ENCODE measurements at regions not wholly inside any gene's neighbourhood (a gene's known extent, or its start where the extent isn't known, plus 50 kb on each side); places are given as distances from the start of the nearest gene placed in this dataset.
"Not testable (repeated sequence)": the region's sequence is repeated elsewhere in the genome, so short reads cannot be mapped to it uniquely, and the experiment has no call there.

- Histone ChIP-seq H3K4me1 (ENCODE audit: control insufficient read depth, insufficient read depth, low read length) (no peaks in the 10 kb centered on the region), H3K27me3 (ENCODE audit: control insufficient read depth, insufficient read depth) (no peaks in the 10 kb centered on the region), H3K9me3 (ENCODE audit: control insufficient read depth, low read length) (no peaks in the 10 kb centered on the region), H3K27ac (ENCODE audit: low read length) (no peak overlapping the region), H3K4me3 (ENCODE audit: low read length) (no peak overlapping the region)
- DNase-seq = no peak
- ATAC-seq = no peak
- intact Hi-C loops (cut with DNase I) = no loop called here
- 70% methylated on average over 6 of the region's 6 CpGs for WGBS
Measured at GRCh38 chr10:14423111-14423744, 92.5 kb upstream of the FRMD4A start.

- DNase-seq (no peak), ATAC-seq (no peak)
- no peaks in the 10 kb centered on the region for H3K4me1 ChIP-seq (ENCODE audit: control insufficient read depth, insufficient read depth, low read length)
- WGBS = 76% methylated on average over 2 of the region's 2 CpGs
- intact Hi-C loops (cut with DNase I) = no loop called here
- H3K4me3 ChIP-seq (ENCODE audit: low read length) = no peak overlapping the region
- H3K27me3 ChIP-seq (ENCODE audit: control insufficient read depth, insufficient read depth) = no peaks in the 10 kb centered on the region
- no peaks in the 10 kb centered on the region for H3K9me3 ChIP-seq (ENCODE audit: control insufficient read depth, low read length)
- no peak overlapping the region for H3K27ac ChIP-seq (ENCODE audit: low read length)
Measured at GRCh38 chr10:14422431-14422830, 91.7 kb upstream of the FRMD4A start.

GRCh38 chr10:14421941-14422340 is 91.2 kb upstream of the FRMD4A start:
- no peak overlapping the region for H3K27ac ChIP-seq (ENCODE audit: low read length)
- H3K4me3 ChIP-seq (ENCODE audit: low read length) = no peak overlapping the region
- intact Hi-C loops (cut with DNase I) = no loop called here
- H3K9me3 ChIP-seq (ENCODE audit: control insufficient read depth, low read length) = no peaks in the 10 kb centered on the region
- H3K4me1 ChIP-seq (ENCODE audit: control insufficient read depth, insufficient read depth, low read length) = no peaks in the 10 kb centered on the region
- 93% methylated on average over 3 of the region's 3 CpGs for WGBS
- ATAC-seq = no peak
- no peak for DNase-seq
- no peaks in the 10 kb centered on the region for H3K27me3 ChIP-seq (ENCODE audit: control insufficient read depth, insufficient read depth)

GRCh38 chr10:14417336-14417735 is 86.6 kb upstream of the FRMD4A start:
- H3K27me3 ChIP-seq (ENCODE audit: control insufficient read depth, insufficient read depth); H3K4me3 ChIP-seq (ENCODE audit: low read length); H3K27ac ChIP-seq (ENCODE audit: low read length); intact Hi-C loops (cut with DNase I); DNase-seq; H3K9me3 ChIP-seq (ENCODE audit: control insufficient read depth, low read length); H3K4me1 ChIP-seq (ENCODE audit: control insufficient read depth, insufficient read depth, low read length); ATAC-seq: not testable (repeated sequence)
- WGBS = 91% methylated on average over 2 of the region's 2 CpGs

GRCh38 chr10:14416308-14416700 is 85.6 kb upstream of the FRMD4A start:
- Histone ChIP-seq H3K4me1 (ENCODE audit: control insufficient read depth, insufficient read depth, low read length) (no peaks in the 10 kb centered on the region), H3K27me3 (ENCODE audit: control insufficient read depth, insufficient read depth) (no peaks in the 10 kb centered on the region), H3K27ac (ENCODE audit: low read length) (no peak overlapping the region), H3K4me3 (ENCODE audit: low read length) (no peak overlapping the region), H3K9me3 (ENCODE audit: control insufficient read depth, low read length) (no peaks in the 10 kb centered on the region)
- intact Hi-C loops (cut with DNase I) = no loop called here
- no peak for DNase-seq
- WGBS = 88% methylated on average over 7 of the region's 7 CpGs
- ATAC-seq = no peak

GRCh38 chr10:14415676-14416307 is 85.1 kb upstream of the FRMD4A start:
- Histone ChIP-seq H3K4me1 (ENCODE audit: control insufficient read depth, insufficient read depth, low read length) (no peaks in the 10 kb centered on the region), H3K27me3 (ENCODE audit: control insufficient read depth, insufficient read depth) (no peaks in the 10 kb centered on the region), H3K27ac (ENCODE audit: low read length) (no peak overlapping the region), H3K4me3 (ENCODE audit: low read length) (no peak overlapping the region), H3K9me3 (ENCODE audit: control insufficient read depth, low read length) (no peaks in the 10 kb centered on the region)
- intact Hi-C loops (cut with DNase I) = no loop called here
- 74% methylated on average over 4 of the region's 4 CpGs for WGBS
- ATAC-seq (no peak), DNase-seq (no peak)

- ATAC-seq = no peak
- intact Hi-C loops (cut with DNase I) = no loop called here
- Histone ChIP-seq H3K4me3 (ENCODE audit: low read length) (no peak overlapping the region), H3K27me3 (ENCODE audit: control insufficient read depth, insufficient read depth) (no peaks in the 10 kb centered on the region), H3K9me3 (ENCODE audit: control insufficient read depth, low read length) (no peaks in the 10 kb centered on the region), H3K27ac (ENCODE audit: low read length) (no peak overlapping the region), H3K4me1 (ENCODE audit: control insufficient read depth, insufficient read depth, low read length) (no peaks in the 10 kb centered on the region)
- WGBS = 83% methylated on average over 3 of the region's 3 CpGs
- no peak for DNase-seq
Measured at GRCh38 chr10:14414901-14415300, 84.2 kb upstream of the FRMD4A start.

- no peak for DNase-seq
- Histone ChIP-seq H3K27me3 (ENCODE audit: control insufficient read depth, insufficient read depth) (no peaks in the 10 kb centered on the region), H3K9me3 (ENCODE audit: control insufficient read depth, low read length) (no peaks in the 10 kb centered on the region), H3K27ac (ENCODE audit: low read length) (no peak overlapping the region), H3K4me3 (ENCODE audit: low read length) (no peak overlapping the region), H3K4me1 (ENCODE audit: control insufficient read depth, insufficient read depth, low read length) (no peaks in the 10 kb centered on the region)
- WGBS = 47% methylated on average over 5 of the region's 5 CpGs
- no peak for ATAC-seq
- intact Hi-C loops (cut with DNase I) = no loop called here
Measured at GRCh38 chr10:14413523-14413922, 82.8 kb upstream of the FRMD4A start.

- H3K9me3 ChIP-seq (ENCODE audit: control insufficient read depth, low read length) = no peaks in the 10 kb centered on the region
- intact Hi-C loops (cut with DNase I) = no loop called here
- no peaks in the 10 kb centered on the region for H3K4me1 ChIP-seq (ENCODE audit: control insufficient read depth, insufficient read depth, low read length)
- ATAC-seq (no peak), DNase-seq (no peak)
- H3K27me3 ChIP-seq (ENCODE audit: control insufficient read depth, insufficient read depth) = no peaks in the 10 kb centered on the region
- WGBS = 81% methylated on average over 2 of the region's 2 CpGs
- no peak overlapping the region for H3K27ac ChIP-seq (ENCODE audit: low read length)
- H3K4me3 ChIP-seq (ENCODE audit: low read length) = no peak overlapping the region
Measured at GRCh38 chr10:14412624-14413023, 81.9 kb upstream of the FRMD4A start.

- 68% methylated on average over 3 of the region's 3 CpGs for WGBS
- H3K4me1 ChIP-seq (ENCODE audit: control insufficient read depth, insufficient read depth, low read length) = no peaks in the 10 kb centered on the region
- intact Hi-C loops (cut with DNase I) = no loop called here
- H3K27ac ChIP-seq (ENCODE audit: low read length) = no peak overlapping the region
- ATAC-seq = no peak
- no peaks in the 10 kb centered on the region for H3K9me3 ChIP-seq (ENCODE audit: control insufficient read depth, low read length)
- H3K4me3 ChIP-seq (ENCODE audit: low read length) = no peak overlapping the region
- H3K27me3 ChIP-seq (ENCODE audit: control insufficient read depth, insufficient read depth) = no peaks in the 10 kb centered on the region
- DNase-seq = no peak
Measured at GRCh38 chr10:14409856-14410458, 79.2 kb upstream of the FRMD4A start.

- no peak overlapping the region for H3K27ac ChIP-seq (ENCODE audit: low read length)
- H3K4me3 ChIP-seq (ENCODE audit: low read length) = no peak overlapping the region
- DNase-seq (no peak), ATAC-seq (no peak)
- H3K4me1 ChIP-seq (ENCODE audit: control insufficient read depth, insufficient read depth, low read length) = no peaks in the 10 kb centered on the region
- WGBS = 95% methylated on average over 4 of the region's 4 CpGs
- no peaks in the 10 kb centered on the region for H3K27me3 ChIP-seq (ENCODE audit: control insufficient read depth, insufficient read depth)
- no peaks in the 10 kb centered on the region for H3K9me3 ChIP-seq (ENCODE audit: control insufficient read depth, low read length)
- intact Hi-C loops (cut with DNase I) = no loop called here
Measured at GRCh38 chr10:14409247-14409646, 78.5 kb upstream of the FRMD4A start.
